Peyer's patch (tissue), 4 donors: ENCODE measurements at regions not wholly inside any gene's neighbourhood (a gene's known extent, or its start where the extent isn't known, plus 50 kb on each side); places are given as distances from the start of the nearest gene placed in this dataset.

Source experiments
- DNase-seq, 3 donors: peaks; one replicate each; pipeline ENCODE4 v3.0.0-alpha.2; 2017 to 2019
- H3K27ac ChIP-seq, 4 donors: fragments of 200-600 bp; sonication (generic); one replicate each; pipeline ENCODE4 v1.5.1; 2016 to 2019
- H3K27me3 ChIP-seq, 2 donors: fragments of 200-600 bp; sonication (generic); one replicate each; pipeline ENCODE4 v1.5.1; 2019
- H3K36me3 ChIP-seq, 3 donors: fragments of 200-600 bp; sonication (generic); one replicate each; pipeline ENCODE4 v1.5.1; 2016 to 2019
- H3K4me1 ChIP-seq, 4 donors: fragments of 200-600 bp; sonication (generic); one replicate each; pipeline ENCODE4 v1.5.1; 2016 to 2019
- H3K4me3 ChIP-seq, 4 donors: fragments of 200-600 bp; sonication (generic); 1 replicate in 3 of 4; 2 replicates in 1 of 4; pipeline ENCODE4 v1.5.1; 2016 to 2019; ENCODE audit warnings: mild to moderate bottlenecking in 1 of 4
- H3K9me3 ChIP-seq, 4 donors: fragments of 200-600 bp; sonication (generic); one replicate each; pipeline ENCODE4 v1.5.1; 2016 to 2019; ENCODE audit warnings: mild to moderate bottlenecking in 1 of 4
- CTCF ChIP-seq, 6 experiments: fragments of 450-650 bp in 4 of 6; fragments of 200-600 bp in 2 of 6; sonication (generic) in 1 of 6; IDR thresholded peaks; one replicate each; pipeline ENCODE4 v1.5.1; 2017 to 2019; ENCODE audit warnings: antibody characterized with exemption in 6 of 6, mild to moderate bottlenecking in 3 of 6, moderate library complexity in 1 of 6
- POLR2A ChIP-seq, 2 donors: fragments of 450-650 bp; IDR thresholded peaks; one replicate each; pipeline ENCODE4 v1.5.1; 2017; ENCODE audit warnings: antibody characterized with exemption in 2 of 2, mild to moderate bottlenecking in 2 of 2, moderate library complexity in 2 of 2

GRCh38 chr18:72601944-72602343, 57.8 kb upstream of the CBLN2 start:
- H3K4me1 ChIP-seq: no peaks in the 10 kb centered on the region
- no peaks in the 10 kb centered on the region for H3K36me3 ChIP-seq
- H3K27me3 ChIP-seq: no peaks in the 10 kb centered on the region
- no peak overlapping the region for H3K4me3 ChIP-seq
- DNase-seq: no peak
- no peak for TF ChIP-seq CTCF (IDR thresholded peaks at IDR 0.05)
- TF ChIP-seq POLR2A (IDR thresholded peaks at IDR 0.05): no peak
- no peak overlapping the region for H3K27ac ChIP-seq
- no peaks in the 10 kb centered on the region for H3K9me3 ChIP-seq

- no peaks in the 10 kb centered on the region for H3K9me3 ChIP-seq
Measured at GRCh38 chr18:72601481-72601880, 57.3 kb upstream of the CBLN2 start.

More at GRCh38 chr18:72601481-72601880, 57.3 kb upstream of the CBLN2 start:
- TF ChIP-seq CTCF (IDR thresholded peaks at IDR 0.05): no peak
- TF ChIP-seq POLR2A (IDR thresholded peaks at IDR 0.05): no peak
- no peaks in the 10 kb centered on the region for H3K36me3 ChIP-seq
- DNase-seq: no peak
- no peaks in the 10 kb centered on the region for H3K27me3 ChIP-seq
- no peak overlapping the region for H3K27ac ChIP-seq
- no peaks in the 10 kb centered on the region for H3K4me1 ChIP-seq
- H3K4me3 ChIP-seq: no peak overlapping the region
